B cell (primary cell): ENCODE measurements at regions not wholly inside any gene's neighbourhood (a gene's known extent, or its start where the extent isn't known, plus 50 kb on each side); places are given as distances from the start of the nearest gene placed in this dataset.

Experiments used
- ATAC-seq: fragments of 200-7000 bp; cut with Tn5 transposase; one replicate; pipeline ENCODE4 v1.10.0; 2021; ENCODE audit warnings: low read depth, mild to moderate bottlenecking, moderate number of reproducible peaks, moderate library complexity
- CTCF ChIA-PET: fragments of 350-600 bp; sonication (Branson Sonifier 250); formaldehyde crosslinking; loops from one replicate; lab custom pipeline; 2021; ENCODE audit warnings: antibody characterized with exemption, inconsistent platforms; lab: Charles Lee
- POLR2A ChIA-PET: fragments of 350-600 bp; sonication (Branson Sonifier 250); formaldehyde crosslinking; loops from one replicate; lab custom pipeline; 2021; ENCODE audit warnings: antibody characterized with exemption; lab: Charles Lee
- DNase-seq: peaks from one replicate; pipeline ENCODE4 v3.0.0; 2013
- H2AFZ ChIP-seq: 2 replicates; pipeline ENCODE4 v1.6.1; 2012; ENCODE audit warnings: mild to moderate bottlenecking, low read depth, low read length; ENCODE audit not compliant: insufficient read depth, poor library complexity, severe bottlenecking
- H3K27ac ChIP-seq, 2 donors: 1 replicate in 1 of 2; 2 replicates in 1 of 2; pipeline ENCODE4 v1.5.1; 2012 to 2013; ENCODE audit warnings: low read length in 2 of 2, mild to moderate bottlenecking in 2 of 2, moderate library complexity in 1 of 2
- H3K27me3 ChIP-seq, 4 experiments: fragments of 200-600 bp in 1 of 4; sonication (generic) in 1 of 4; replicated peaks in 1 of 4; 1 replicate in 2 of 4; 2 replicates in 2 of 4; pipeline versions ENCODE4 v1.6.1 to v1.7.0; 2013 to 2016; ENCODE audit warnings: low read length in 3 of 4, mild to moderate bottlenecking in 2 of 4, mixed read lengths in 1 of 4, moderate library complexity in 1 of 4; ENCODE audit not compliant: insufficient read depth in 4 of 4, control insufficient read depth in 3 of 4; ENCODE audit errors: control extremely low read depth in 1 of 4
- H3K36me3 ChIP-seq, 2 experiments: replicated peaks in 1 of 2; 1 replicate in 1 of 2; 2 replicates in 1 of 2; pipeline versions ENCODE4 v1.6.1 to v1.7.1; 2013; ENCODE audit warnings: low read length in 1 of 2; ENCODE audit not compliant: insufficient read depth in 2 of 2, control insufficient read depth in 1 of 2; ENCODE audit errors: control extremely low read depth in 1 of 2, extremely low read depth in 1 of 2
- H3K4me1 ChIP-seq, 2 donors: fragments of 200-600 bp in 1 of 2; sonication (generic) in 1 of 2; 1 replicate in 1 of 2; 2 replicates in 1 of 2; pipeline versions ENCODE4 v1.5.1 to v1.6.1; 2013 to 2017; ENCODE audit warnings: low read length in 2 of 2; ENCODE audit not compliant: control insufficient read depth in 2 of 2, insufficient read depth in 2 of 2
- H3K4me2 ChIP-seq: replicated peaks from 2 replicates; pipeline ENCODE3; 2012; ENCODE audit warnings: mild to moderate bottlenecking, low read depth, low read length; ENCODE audit not compliant: poor library complexity, severe bottlenecking
- H3K4me3 ChIP-seq, 5 experiments: fragments of 200-600 bp in 1 of 5; sonication (generic) in 1 of 5; 1 replicate in 3 of 5; 2 replicates in 2 of 5; pipeline versions ENCODE4 v1.5.1 to v1.7.0; 2011 to 2016; ENCODE audit warnings: low read length in 4 of 5, mild to moderate bottlenecking in 4 of 5, low read depth in 2 of 5, control low read depth in 1 of 5, moderate library complexity in 1 of 5; ENCODE audit not compliant: insufficient read depth in 1 of 5; ENCODE audit errors: control extremely low read depth in 1 of 5, extremely low read depth in 1 of 5
- H3K79me2 ChIP-seq: fragments of 200-600 bp; sonication (generic); one replicate; pipeline ENCODE4 v1.6.0; 2016; ENCODE audit warnings: low read length; ENCODE audit not compliant: control insufficient read depth, insufficient read depth
- H3K9ac ChIP-seq: fragments of 200-600 bp; sonication (generic); 2 replicates; pipeline ENCODE4 v1.6.1; 2017; ENCODE audit warnings: mild to moderate bottlenecking, low read length, moderate library complexity
- H3K9me3 ChIP-seq, 3 donors: one replicate each; pipeline versions ENCODE4 v1.6.1 to v1.7.1; 2013; ENCODE audit warnings: low read length in 2 of 3; ENCODE audit not compliant: control insufficient read depth in 2 of 3, insufficient read depth in 1 of 3; ENCODE audit errors: control extremely low read depth in 1 of 3
- H4K20me1 ChIP-seq: 2 replicates; pipeline ENCODE4 v1.6.0; 2012; ENCODE audit warnings: mild to moderate bottlenecking, low read length; ENCODE audit not compliant: insufficient read depth, control insufficient read depth, poor library complexity, severe bottlenecking
- H3K27ac Mint-ChIP-seq: one replicate; pipeline ENCODE4 v1.8.0; 2021; ENCODE audit warnings: mixed read lengths
- H3K27me3 Mint-ChIP-seq: one replicate; pipeline ENCODE4 v1.8.0; 2021; ENCODE audit warnings: mixed read lengths
- H3K4me1 Mint-ChIP-seq: one replicate; pipeline ENCODE4 v1.8.0; 2021; ENCODE audit warnings: mixed read lengths
- H3K4me3 Mint-ChIP-seq: one replicate; pipeline ENCODE4 v1.8.0; 2021; ENCODE audit warnings: mixed read lengths
- H3K9me3 Mint-ChIP-seq: one replicate; pipeline ENCODE4 v1.8.0; 2022; ENCODE audit warnings: mixed read lengths; ENCODE audit not compliant: insufficient read depth
- EZH2 ChIP-seq: IDR thresholded peaks from 2 replicates; pipeline ENCODE4 v1.6.1; 2012; ENCODE audit warnings: borderline replicate concordance, low read depth, mild to moderate bottlenecking, moderate library complexity, low read length; ENCODE audit not compliant: insufficient read depth, poor library complexity, severe bottlenecking
- WGBS: methylation state at CpG from one replicate; pipeline ENCODE4 v1.1.5; 2013; ENCODE audit warnings: missing lambda C conversion rate; ENCODE audit not compliant: insufficient coverage; 5-methylcytosine and 5-hydroxymethylcytosine counted together
- intact Hi-C: fragments of 100-400 bp; cut with micrococcal nuclease; formaldehyde crosslinking; loops from one replicate; pipeline ENCODE4 v1.10.0; 2022
- TF ChIP-seq, protein P1 (sequence below): fragments of 200-600 bp; IDR thresholded peaks from one replicate; pipeline ENCODE4 v1.8.0; 2022; ENCODE audit warnings: antibody characterized with exemption, mild to moderate bottlenecking

GRCh38 chr2:129915303-129915840, 64.1 kb upstream of the RAB6C start:
- Mint-ChIP-seq H3K27me3 (peaks cover 20% of the 10 kb centered on the region), H3K4me3 (no peak overlapping the region), H3K4me1 (no peaks in the 10 kb centered on the region), H3K27ac (no peak overlapping the region), H3K9me3 (peaks cover 2% of the 10 kb centered on the region)
- Histone ChIP-seq H3K9me3 (peaks cover 4 to 19% (median 10%) of the 10 kb centered on the region in 3 donors), H3K36me3 (no peaks in the 10 kb centered on the region), H3K4me3 (no peak overlapping the region), H2AFZ (no peak overlapping the region), H4K20me1 (no peaks in the 10 kb centered on the region), H3K27ac (no peak overlapping the region), H3K79me2 (no peaks in the 10 kb centered on the region), H3K4me2 (no peak overlapping the region), H3K9ac (no peak overlapping the region), H3K27me3 (no peaks in the 10 kb centered on the region), H3K4me1 (no peaks in the 10 kb centered on the region)
- ATAC-seq, result no peak
- DNase-seq, result no peak
- CTCF ChIA-PET, result no interaction called here
- no peak for TF ChIP-seq EZH2
- TF ChIP-seq, protein P1, sequence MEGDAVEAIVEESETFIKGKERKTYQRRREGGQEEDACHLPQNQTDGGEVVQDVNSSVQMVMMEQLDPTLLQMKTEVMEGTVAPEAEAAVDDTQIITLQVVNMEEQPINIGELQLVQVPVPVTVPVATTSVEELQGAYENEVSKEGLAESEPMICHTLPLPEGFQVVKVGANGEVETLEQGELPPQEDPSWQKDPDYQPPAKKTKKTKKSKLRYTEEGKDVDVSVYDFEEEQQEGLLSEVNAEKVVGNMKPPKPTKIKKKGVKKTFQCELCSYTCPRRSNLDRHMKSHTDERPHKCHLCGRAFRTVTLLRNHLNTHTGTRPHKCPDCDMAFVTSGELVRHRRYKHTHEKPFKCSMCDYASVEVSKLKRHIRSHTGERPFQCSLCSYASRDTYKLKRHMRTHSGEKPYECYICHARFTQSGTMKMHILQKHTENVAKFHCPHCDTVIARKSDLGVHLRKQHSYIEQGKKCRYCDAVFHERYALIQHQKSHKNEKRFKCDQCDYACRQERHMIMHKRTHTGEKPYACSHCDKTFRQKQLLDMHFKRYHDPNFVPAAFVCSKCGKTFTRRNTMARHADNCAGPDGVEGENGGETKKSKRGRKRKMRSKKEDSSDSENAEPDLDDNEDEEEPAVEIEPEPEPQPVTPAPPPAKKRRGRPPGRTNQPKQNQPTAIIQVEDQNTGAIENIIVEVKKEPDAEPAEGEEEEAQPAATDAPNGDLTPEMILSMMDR, result no peak
- 78% methylated on average over 2 of the region's 3 CpGs for WGBS
- POLR2A ChIA-PET, result no interaction called here
- intact Hi-C loops, result no loop called here

DNA sequence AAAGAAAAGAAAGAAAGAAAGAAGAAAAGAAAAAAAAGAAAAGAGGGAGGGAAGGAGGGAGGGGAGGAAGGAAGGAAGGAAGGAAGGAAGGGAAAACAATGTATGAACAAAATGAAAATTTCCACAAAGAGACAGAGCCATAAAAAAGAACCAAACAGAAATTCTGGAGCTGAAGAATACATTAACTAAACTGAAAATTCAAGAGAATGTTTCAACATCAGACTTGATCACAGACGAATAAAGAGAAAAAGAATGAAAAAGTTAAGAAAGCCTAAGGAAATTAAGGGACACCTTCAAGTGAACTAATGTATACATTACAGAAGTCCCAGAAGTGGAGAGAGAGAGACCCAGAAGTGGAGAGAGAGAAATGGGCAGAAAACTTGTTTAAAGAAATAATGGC, 60.9 kb upstream of the RAB6C start:
- no peak overlapping the region for H3K4me3 Mint-ChIP-seq

More for the DNA sequence above, 60.9 kb upstream of the RAB6C start:
- peaks cover 2% of the 10 kb centered on the region for H3K4me1 Mint-ChIP-seq
- no peak overlapping the region for H3K9ac ChIP-seq
- no peak for DNase-seq
- no peaks in the 10 kb centered on the region for H3K36me3 ChIP-seq
- peaks cover 4 to 19% (median 10%) of the 10 kb centered on the region in 3 donors for H3K9me3 ChIP-seq
- ATAC-seq, result no peak
- H4K20me1 ChIP-seq, result no peaks in the 10 kb centered on the region
- intact Hi-C loops, result no loop called here
- POLR2A ChIA-PET, result no interaction called here
- peaks cover 0 to 15% (median 4%) of the 10 kb centered on the region in 4 experiments for H3K27me3 ChIP-seq
- no CpG with 5 or more reads among the region's 1 CpG for WGBS
- H3K4me1 ChIP-seq, result peaks cover 6 to 9% of the 10 kb centered on the region in 2 donors
- H3K79me2 ChIP-seq, result no peaks in the 10 kb centered on the region
- CTCF ChIA-PET, result no interaction called here
- peaks cover 6% of the 10 kb centered on the region for H3K9me3 Mint-ChIP-seq
- TF ChIP-seq, protein P1, result no peak
- TF ChIP-seq EZH2, result no peak
- H3K27ac ChIP-seq, result no peak overlapping the region
- H3K4me2 ChIP-seq, result no peak overlapping the region
- H2AFZ ChIP-seq, result no peak overlapping the region
- H3K27me3 Mint-ChIP-seq, result peaks cover 37% of the 10 kb centered on the region
- no peak overlapping the region for H3K4me3 ChIP-seq
- no peak overlapping the region for H3K27ac Mint-ChIP-seq
